GM13976 (cell line): ENCODE measurements at regions not wholly inside any gene's neighbourhood (a gene's known extent, or its start where the extent isn't known, plus 50 kb on each side); places are given as distances from the start of the nearest gene placed in this dataset.

ENCODE experiments used
- DNase-seq: peaks from one replicate; pipeline ENCODE4 v3.0.0; 2012; ENCODE audit warnings: low spot score
- CTCF ChIP-seq: IDR thresholded peaks from 2 replicates; pipeline ENCODE4 v1.5.1; 2012; ENCODE audit warnings: borderline replicate concordance, mild to moderate bottlenecking; ENCODE audit not compliant: insufficient read depth; ENCODE audit errors: extremely low read depth, missing control alignments, control extremely low read depth
- in situ Hi-C: fragments of 300-500 bp; cut with MboI; formaldehyde crosslinking; loops from one replicate; pipeline ENCODE4 v1.12.0; 2022; ENCODE audit warnings: low sequenced_read_pairs, mixed read lengths, inconsistent platforms; ENCODE audit not compliant: unreplicated experiment

GRCh38 chr3:166013073-166013679 lies 176.0 kb upstream of the BCHE start:
- no peak for DNase-seq
- in situ Hi-C loops, result no loop called here
- peak; percentile 14 for TF ChIP-seq CTCF

- TF ChIP-seq CTCF, result no peak
- no peak for DNase-seq
- in situ Hi-C loops, result no loop called here
Measured at GRCh38 chr3:166011771-166012170, 174.5 kb upstream of the BCHE start.

- no peak for TF ChIP-seq CTCF
- in situ Hi-C loops, result no loop called here
Measured at GRCh38 chr3:166005126-166005525, 167.9 kb upstream of the BCHE start.

GRCh38 chr3:165994293-165994692 lies 157.1 kb upstream of the BCHE start:
- no peak for DNase-seq
- TF ChIP-seq CTCF, result no peak
- in situ Hi-C loops, result no loop called here

More at GRCh38 chr3:166005126-166005525, 167.9 kb upstream of the BCHE start:
- DNase-seq, result no peak

GRCh38 chr3:165984589-165984988 lies 147.4 kb upstream of the BCHE start:
- no peak for TF ChIP-seq CTCF
- in situ Hi-C loops, result no loop called here
- DNase-seq, result no peak

- TF ChIP-seq CTCF, result no peak
- no peak for DNase-seq
- in situ Hi-C loops, result no loop called here
Measured at GRCh38 chr3:165983284-165983683, 146.1 kb upstream of the BCHE start.
